MM.1S (cell line): ENCODE measurements at regions not wholly inside any gene's neighbourhood (a gene's known extent, or its start where the extent isn't known, plus 50 kb on each side); places are given as distances from the start of the nearest gene placed in this dataset.

ENCODE experiments used
- EZH2 ChIP-seq: fragments of 300-600 bp; sonication (generic); optimal IDR thresholded peaks from 2 replicates; pipeline ENCODE3; 2017; ENCODE audit warnings: low read depth, mild to moderate bottlenecking, antibody characterized with exemption, low read length, mixed read lengths
- TF ChIP-seq, protein P1 (sequence below): fragments of 300-600 bp; sonication (generic); IDR thresholded peaks from 2 replicates; pipeline ENCODE4 v1.5.1; 2016; ENCODE audit warnings: antibody characterized with exemption, low read length, mixed read lengths

DNA sequence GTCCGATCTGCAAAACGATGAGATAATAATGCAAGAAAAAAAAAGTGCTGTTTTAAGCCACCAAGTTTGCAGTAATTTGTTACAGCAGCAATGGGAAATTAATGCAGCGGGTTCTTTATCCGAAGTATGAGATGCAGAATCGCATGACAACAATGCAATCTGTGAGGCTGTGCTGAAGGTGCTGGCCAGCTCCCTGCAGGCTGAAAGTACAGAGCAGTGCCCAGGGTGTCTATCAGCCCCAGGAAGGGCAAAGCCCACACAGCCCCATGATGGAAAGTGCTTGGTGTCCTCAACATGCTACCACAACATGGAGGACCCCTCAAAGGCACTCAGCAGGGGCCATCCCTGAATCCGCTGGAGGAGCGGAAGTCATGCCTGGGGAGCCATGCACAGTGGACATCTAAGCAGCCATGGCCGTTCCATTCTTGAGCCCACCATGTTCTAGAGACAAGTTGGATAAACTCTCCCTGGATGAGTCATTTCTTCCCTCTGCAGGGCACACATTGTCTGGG, 199.5 kb upstream of the PFKP start:
- TF ChIP-seq, protein P1, sequence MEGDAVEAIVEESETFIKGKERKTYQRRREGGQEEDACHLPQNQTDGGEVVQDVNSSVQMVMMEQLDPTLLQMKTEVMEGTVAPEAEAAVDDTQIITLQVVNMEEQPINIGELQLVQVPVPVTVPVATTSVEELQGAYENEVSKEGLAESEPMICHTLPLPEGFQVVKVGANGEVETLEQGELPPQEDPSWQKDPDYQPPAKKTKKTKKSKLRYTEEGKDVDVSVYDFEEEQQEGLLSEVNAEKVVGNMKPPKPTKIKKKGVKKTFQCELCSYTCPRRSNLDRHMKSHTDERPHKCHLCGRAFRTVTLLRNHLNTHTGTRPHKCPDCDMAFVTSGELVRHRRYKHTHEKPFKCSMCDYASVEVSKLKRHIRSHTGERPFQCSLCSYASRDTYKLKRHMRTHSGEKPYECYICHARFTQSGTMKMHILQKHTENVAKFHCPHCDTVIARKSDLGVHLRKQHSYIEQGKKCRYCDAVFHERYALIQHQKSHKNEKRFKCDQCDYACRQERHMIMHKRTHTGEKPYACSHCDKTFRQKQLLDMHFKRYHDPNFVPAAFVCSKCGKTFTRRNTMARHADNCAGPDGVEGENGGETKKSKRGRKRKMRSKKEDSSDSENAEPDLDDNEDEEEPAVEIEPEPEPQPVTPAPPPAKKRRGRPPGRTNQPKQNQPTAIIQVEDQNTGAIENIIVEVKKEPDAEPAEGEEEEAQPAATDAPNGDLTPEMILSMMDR: no peak
- TF ChIP-seq EZH2: no peak
